ENCODE measurements at regions not wholly inside any gene's neighbourhood (a gene's known extent, or its start where the extent isn't known, plus 50 kb on each side); places are given as distances from the start of the nearest gene placed in this dataset.
"Not testable (repeated sequence)": the region's sequence is repeated elsewhere in the genome, so short reads cannot be mapped to it uniquely, and the experiment has no call there.

GRCh38 chr14:106518054-106518943 is 991.9 kb downstream of the TMEM121 start:
- no peak overlapping the region for H3K27ac Mint-ChIP-seq (ENCODE audit: unreplicated experiment)

GRCh38 chr14:106522118-106522517 is 995.7 kb downstream of the TMEM121 start:
- DNase-seq (ENCODE audit: low spot score); H3K27me3 Mint-ChIP-seq (ENCODE audit: low read depth); H3K27ac Mint-ChIP-seq (ENCODE audit: unreplicated experiment); H3K4me1 Mint-ChIP-seq (ENCODE audit: low read depth); H3K4me3 Mint-ChIP-seq (ENCODE audit: unreplicated experiment); H3K36me3 Mint-ChIP-seq (ENCODE audit: low read depth): not testable (repeated sequence)
- peaks cover 59% of the 10 kb centered on the region for H3K9me3 Mint-ChIP-seq (ENCODE audit: low read depth)

More at GRCh38 chr14:106518054-106518943, 991.9 kb downstream of the TMEM121 start:
- Mint-ChIP-seq H3K4me3 (ENCODE audit: unreplicated experiment) (no peak overlapping the region), H3K9me3 (ENCODE audit: low read depth) (peaks cover 68% of the 10 kb centered on the region), H3K4me1 (ENCODE audit: low read depth) (no peaks in the 10 kb centered on the region), H3K36me3 (ENCODE audit: low read depth) (no peaks in the 10 kb centered on the region), H3K27me3 (ENCODE audit: low read depth) (no peaks in the 10 kb centered on the region)
- TF ChIP-seq, protein P1, sequence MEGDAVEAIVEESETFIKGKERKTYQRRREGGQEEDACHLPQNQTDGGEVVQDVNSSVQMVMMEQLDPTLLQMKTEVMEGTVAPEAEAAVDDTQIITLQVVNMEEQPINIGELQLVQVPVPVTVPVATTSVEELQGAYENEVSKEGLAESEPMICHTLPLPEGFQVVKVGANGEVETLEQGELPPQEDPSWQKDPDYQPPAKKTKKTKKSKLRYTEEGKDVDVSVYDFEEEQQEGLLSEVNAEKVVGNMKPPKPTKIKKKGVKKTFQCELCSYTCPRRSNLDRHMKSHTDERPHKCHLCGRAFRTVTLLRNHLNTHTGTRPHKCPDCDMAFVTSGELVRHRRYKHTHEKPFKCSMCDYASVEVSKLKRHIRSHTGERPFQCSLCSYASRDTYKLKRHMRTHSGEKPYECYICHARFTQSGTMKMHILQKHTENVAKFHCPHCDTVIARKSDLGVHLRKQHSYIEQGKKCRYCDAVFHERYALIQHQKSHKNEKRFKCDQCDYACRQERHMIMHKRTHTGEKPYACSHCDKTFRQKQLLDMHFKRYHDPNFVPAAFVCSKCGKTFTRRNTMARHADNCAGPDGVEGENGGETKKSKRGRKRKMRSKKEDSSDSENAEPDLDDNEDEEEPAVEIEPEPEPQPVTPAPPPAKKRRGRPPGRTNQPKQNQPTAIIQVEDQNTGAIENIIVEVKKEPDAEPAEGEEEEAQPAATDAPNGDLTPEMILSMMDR (IDR thresholded peaks at IDR 0.05): no peak
- no peak for DNase-seq (ENCODE audit: low spot score)

DNA sequence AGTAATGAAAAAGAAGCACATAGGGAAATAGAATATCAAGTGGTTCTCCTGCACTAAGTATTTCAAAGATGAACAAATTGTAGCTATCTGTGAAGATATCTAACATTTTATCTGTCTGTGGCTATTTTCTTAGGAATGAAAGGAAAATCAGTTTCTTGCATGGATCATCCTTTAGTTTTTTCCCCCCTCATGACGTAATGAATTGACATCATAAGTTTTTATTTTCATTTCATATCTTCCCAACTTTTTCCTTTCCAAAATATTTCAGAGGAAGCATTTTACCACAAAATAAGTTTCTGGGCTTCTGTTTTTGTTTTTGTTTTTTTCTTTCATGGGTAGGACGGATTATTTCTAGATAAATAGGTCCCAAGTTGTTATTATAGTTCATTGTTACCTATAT is 996.6 kb downstream of the TMEM121 start:
- Mint-ChIP-seq H3K9me3 (ENCODE audit: low read depth) (peaks cover 50% of the 10 kb centered on the region), H3K4me3 (ENCODE audit: unreplicated experiment) (no peak overlapping the region), H3K27me3 (ENCODE audit: low read depth) (no peaks in the 10 kb centered on the region), H3K36me3 (ENCODE audit: low read depth) (no peaks in the 10 kb centered on the region), H3K4me1 (ENCODE audit: low read depth) (no peaks in the 10 kb centered on the region), H3K27ac (ENCODE audit: unreplicated experiment) (no peak overlapping the region)
- DNase-seq (ENCODE audit: low spot score): no peak
- TF ChIP-seq, protein P1 (IDR thresholded peaks at IDR 0.05): no peak

GRCh38 chr14:106528717-106529116 is 1002.3 kb downstream of the TMEM121 start:
- Mint-ChIP-seq H3K36me3 (ENCODE audit: low read depth) (no peaks in the 10 kb centered on the region), H3K9me3 (ENCODE audit: low read depth) (peaks cover 54% of the 10 kb centered on the region), H3K27me3 (ENCODE audit: low read depth) (no peaks in the 10 kb centered on the region), H3K4me1 (ENCODE audit: low read depth) (no peaks in the 10 kb centered on the region), H3K27ac (ENCODE audit: unreplicated experiment) (no peak overlapping the region), H3K4me3 (ENCODE audit: unreplicated experiment) (no peak overlapping the region)
- DNase-seq (ENCODE audit: low spot score): no peak
- TF ChIP-seq, protein P1 (IDR thresholded peaks at IDR 0.05): no peak

GRCh38 chr14:106530031-106530422 is 1003.6 kb downstream of the TMEM121 start:
- Mint-ChIP-seq H3K4me1 (ENCODE audit: low read depth) (no peaks in the 10 kb centered on the region), H3K9me3 (ENCODE audit: low read depth) (peaks cover 49% of the 10 kb centered on the region), H3K27ac (ENCODE audit: unreplicated experiment) (no peak overlapping the region), H3K4me3 (ENCODE audit: unreplicated experiment) (no peak overlapping the region), H3K36me3 (ENCODE audit: low read depth) (no peaks in the 10 kb centered on the region), H3K27me3 (ENCODE audit: low read depth) (no peaks in the 10 kb centered on the region)
- TF ChIP-seq, protein P1 (IDR thresholded peaks at IDR 0.05): no peak
- no peak for DNase-seq (ENCODE audit: low spot score)

Data from chondrocyte (in vitro differentiated cells).